ENCODE measurements at regions not wholly inside any gene's neighbourhood (a gene's known extent, or its start where the extent isn't known, plus 50 kb on each side); places are given as distances from the start of the nearest gene placed in this dataset.

GRCh38 chr13:77429320-77430142 is 102.6 kb upstream of the MYCBP2 start:
- intact Hi-C loops (cut with DNase I): no loop called here
- DNase-seq: no peak

- intact Hi-C loops (cut with DNase I): no loop called here
- DNase-seq: no peak
Observed at GRCh38 chr13:77425705-77426104, 98.8 kb upstream of the MYCBP2 start.

GRCh38 chr13:77423296-77423695 is 96.4 kb upstream of the MYCBP2 start:
- intact Hi-C loops (cut with DNase I): no loop called here
- DNase-seq: peak in 2 of 42 donors; percentile 7 to 11

GRCh38 chr13:77422724-77423123 is 95.8 kb upstream of the MYCBP2 start:
- intact Hi-C loops (cut with DNase I): no loop called here
- DNase-seq: no peak

GRCh38 chr13:77417897-77418296 is 91.0 kb upstream of the MYCBP2 start:
- intact Hi-C loops (cut with DNase I): no loop called here
- no peak for DNase-seq

- no peak for DNase-seq
- intact Hi-C loops (cut with DNase I): no loop called here
Observed at GRCh38 chr13:77416666-77417212, 89.8 kb upstream of the MYCBP2 start.

GRCh38 chr13:77415253-77416071 is 88.6 kb upstream of the MYCBP2 start:
- DNase-seq: no peak
- intact Hi-C loops (cut with DNase I): no loop called here

GRCh38 chr13:77412860-77413259 is 86.0 kb upstream of the MYCBP2 start:
- DNase-seq: no peak
- intact Hi-C loops (cut with DNase I): no loop called here

- no peak for DNase-seq
- intact Hi-C loops (cut with DNase I): no loop called here
Observed at GRCh38 chr13:77412116-77412635, 85.3 kb upstream of the MYCBP2 start.

- no peak for DNase-seq
- intact Hi-C loops (cut with DNase I): no loop called here
Observed at GRCh38 chr13:77409412-77409811, 82.5 kb upstream of the MYCBP2 start.

GRCh38 chr13:77406644-77407440 is 79.9 kb upstream of the MYCBP2 start:
- intact Hi-C loops (cut with DNase I): no loop called here
- DNase-seq: no peak

- intact Hi-C loops (cut with DNase I): no loop called here
- no peak for DNase-seq
Observed at GRCh38 chr13:77398825-77399620, 72.1 kb upstream of the MYCBP2 start.

GRCh38 chr13:77397636-77398035 is 70.7 kb upstream of the MYCBP2 start:
- intact Hi-C loops (cut with DNase I): no loop called here
- no peak for DNase-seq

- DNase-seq: no peak
- intact Hi-C loops (cut with DNase I): no loop called here
Observed at GRCh38 chr13:77391475-77391874, 64.6 kb upstream of the MYCBP2 start.

- no peak for DNase-seq
- intact Hi-C loops (cut with DNase I): no loop called here
Observed at GRCh38 chr13:77390391-77390790, 63.5 kb upstream of the MYCBP2 start.

- DNase-seq: peak in 2 of 42 donors; percentile 12 to 28
Observed at GRCh38 chr13:77389625-77390000, 62.7 kb upstream of the MYCBP2 start.

GRCh38 chr13:77388944-77389624 is 62.2 kb upstream of the MYCBP2 start:
- peak; percentile 11 to 91 (median 64) for DNase-seq
- intact Hi-C loops (cut with DNase I): no loop called here

More at GRCh38 chr13:77389625-77390000, 62.7 kb upstream of the MYCBP2 start:
- intact Hi-C loops (cut with DNase I): no loop called here
